Caco-2 (cell line): ENCODE measurements at regions not wholly inside any gene's neighbourhood (a gene's known extent, or its start where the extent isn't known, plus 50 kb on each side); places are given as distances from the start of the nearest gene placed in this dataset.

Experiments
- BruUV-seq: library from RNA; stranded (reverse); fragments of 400-500 nt; replicated peaks from 2 replicates; lab custom pipeline; 2021; lab: Mats Ljungman, UMichigan
- CTCF ChIA-PET: fragments of 300-600 bp; sonication (Branson Sonifier 250); formaldehyde crosslinking; loops from one replicate; lab custom pipeline; 2022; ENCODE audit warnings: antibody characterized with exemption; lab: Charles Lee
- POLR2A ChIA-PET: fragments of 300-600 bp; sonication (Branson Sonifier 250); formaldehyde crosslinking; loops from one replicate; lab custom pipeline; 2022; ENCODE audit warnings: antibody characterized with exemption; lab: Charles Lee
- DNase-seq, 2 experiments: peaks; one replicate each; pipeline versions ENCODE4 v3.0.0 to v3.0.0-alpha.2; 2020 to 2022
- H3K27me3 ChIP-seq: replicated peaks from 2 replicates; pipeline ENCODE4 v1.6.0; 2011; ENCODE audit warnings: low read length; ENCODE audit not compliant: control insufficient read depth, insufficient read depth
- H3K36me3 ChIP-seq: 2 replicates; pipeline ENCODE4 v1.5.1; 2011; ENCODE audit warnings: low read length; ENCODE audit not compliant: control insufficient read depth, insufficient read depth
- H3K4me1 ChIP-seq: fragments of 250-450 bp; sonication (Bioruptor Pico); 2 replicates; pipeline ENCODE4 v1.5.1; 2020; ENCODE audit warnings: mild to moderate bottlenecking
- H3K4me3 ChIP-seq: 2 replicates; pipeline ENCODE4 v1.5.1; 2011; ENCODE audit warnings: low read depth, mild to moderate bottlenecking, control low read depth, low read length
- H3K9me3 ChIP-seq: fragments of 250-450 bp; sonication (Bioruptor Pico); 2 replicates; pipeline ENCODE4 v1.5.1; 2020; ENCODE audit warnings: mild to moderate bottlenecking, moderate library complexity
- H3K27ac Mint-ChIP-seq: one replicate; pipeline ENCODE4 v1.8.0; 2022; ENCODE audit warnings: mixed read lengths; ENCODE audit not compliant: unreplicated experiment
- H3K27me3 Mint-ChIP-seq: one replicate; pipeline ENCODE4 v1.8.0; 2022; ENCODE audit warnings: mixed read lengths; ENCODE audit not compliant: insufficient read depth, unreplicated experiment
- H3K36me3 Mint-ChIP-seq: one replicate; pipeline ENCODE4 v1.8.0; 2022; ENCODE audit warnings: mild to moderate bottlenecking, mixed read lengths; ENCODE audit not compliant: insufficient read depth, unreplicated experiment
- H3K4me1 Mint-ChIP-seq: one replicate; pipeline ENCODE4 v1.8.0; 2022; ENCODE audit warnings: low read depth, mixed read lengths; ENCODE audit not compliant: unreplicated experiment
- H3K4me3 Mint-ChIP-seq: one replicate; pipeline ENCODE4 v1.8.0; 2022; ENCODE audit warnings: mild to moderate bottlenecking, moderate library complexity, mixed read lengths; ENCODE audit not compliant: unreplicated experiment
- H3K9me3 Mint-ChIP-seq: one replicate; pipeline ENCODE4 v1.8.0; 2022; ENCODE audit warnings: mixed read lengths; ENCODE audit not compliant: unreplicated experiment
- intact Hi-C: fragments of 100-400 bp; cut with micrococcal nuclease; formaldehyde crosslinking; loops from one replicate; pipeline ENCODE4 v1.10.0; 2022; ENCODE audit not compliant: unreplicated experiment
- TF ChIP-seq, protein P1 (sequence below), 2 experiments: fragments of 200-600 bp in 1 of 2; IDR thresholded peaks; 1 replicate in 1 of 2; 2 replicates in 1 of 2; pipeline versions ENCODE4 v1.5.1 to v1.8.0; 2011 to 2022; ENCODE audit warnings: antibody characterized with exemption in 1 of 2, control low read depth in 1 of 2, inconsistent platforms in 1 of 2, low read depth in 1 of 2, low read length in 1 of 2, mild to moderate bottlenecking in 1 of 2, moderate library complexity in 1 of 2; ENCODE audit not compliant: insufficient read depth in 1 of 2, severe bottlenecking in 1 of 2, unreplicated experiment in 1 of 2

GRCh38 chr10:20999699-21000098, 102.6 kb upstream of the NEBL start:
- H3K4me3 ChIP-seq = no peak overlapping the region
- H3K36me3 Mint-ChIP-seq = no peaks in the 10 kb centered on the region
- ChIA-PET CTCF (no interaction called here), POLR2A (no interaction called here)
- no peaks in the 10 kb centered on the region for H3K27me3 ChIP-seq
- no peak overlapping the region for H3K4me3 Mint-ChIP-seq
- no peaks in the 10 kb centered on the region for H3K36me3 ChIP-seq
- DNase-seq = no peak
- no peak overlapping the region for H3K27ac Mint-ChIP-seq
- intact Hi-C loops = no loop called here
- BruUV-seq = no TSS peak
- H3K4me1 Mint-ChIP-seq = no peaks in the 10 kb centered on the region
- no peaks in the 10 kb centered on the region for H3K9me3 ChIP-seq
- H3K4me1 ChIP-seq = no peaks in the 10 kb centered on the region
- no peaks in the 10 kb centered on the region for H3K27me3 Mint-ChIP-seq
- TF ChIP-seq, protein P1, sequence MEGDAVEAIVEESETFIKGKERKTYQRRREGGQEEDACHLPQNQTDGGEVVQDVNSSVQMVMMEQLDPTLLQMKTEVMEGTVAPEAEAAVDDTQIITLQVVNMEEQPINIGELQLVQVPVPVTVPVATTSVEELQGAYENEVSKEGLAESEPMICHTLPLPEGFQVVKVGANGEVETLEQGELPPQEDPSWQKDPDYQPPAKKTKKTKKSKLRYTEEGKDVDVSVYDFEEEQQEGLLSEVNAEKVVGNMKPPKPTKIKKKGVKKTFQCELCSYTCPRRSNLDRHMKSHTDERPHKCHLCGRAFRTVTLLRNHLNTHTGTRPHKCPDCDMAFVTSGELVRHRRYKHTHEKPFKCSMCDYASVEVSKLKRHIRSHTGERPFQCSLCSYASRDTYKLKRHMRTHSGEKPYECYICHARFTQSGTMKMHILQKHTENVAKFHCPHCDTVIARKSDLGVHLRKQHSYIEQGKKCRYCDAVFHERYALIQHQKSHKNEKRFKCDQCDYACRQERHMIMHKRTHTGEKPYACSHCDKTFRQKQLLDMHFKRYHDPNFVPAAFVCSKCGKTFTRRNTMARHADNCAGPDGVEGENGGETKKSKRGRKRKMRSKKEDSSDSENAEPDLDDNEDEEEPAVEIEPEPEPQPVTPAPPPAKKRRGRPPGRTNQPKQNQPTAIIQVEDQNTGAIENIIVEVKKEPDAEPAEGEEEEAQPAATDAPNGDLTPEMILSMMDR (IDR thresholded peaks at IDR 0.05; ENCODE audit: insufficient read depth in 1 of 2, low read depth in 1 of 2, low read length in 1 of 2, severe bottlenecking in 1 of 2, unreplicated experiment in 1 of 2) = no peak
- H3K9me3 Mint-ChIP-seq = no peaks in the 10 kb centered on the region

DNA sequence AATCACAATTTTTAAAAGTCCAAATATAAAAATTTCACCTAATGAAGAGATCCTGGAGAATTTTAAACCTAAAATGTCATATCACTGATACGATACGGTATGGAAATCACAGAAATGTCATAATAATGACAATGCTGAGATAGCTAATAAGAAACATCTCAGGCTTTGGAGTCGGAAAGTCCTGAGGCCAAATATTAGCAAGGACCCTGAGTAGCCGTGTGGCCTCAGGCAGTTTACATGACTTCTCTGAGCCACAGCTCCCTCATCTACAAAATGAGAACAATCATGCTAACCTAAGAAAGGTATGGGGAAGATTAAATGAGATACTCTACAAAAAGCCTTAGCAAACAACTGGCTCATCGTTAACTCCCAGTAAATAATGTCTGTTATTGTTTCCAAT, 100.9 kb upstream of the NEBL start:
- Histone ChIP-seq H3K9me3 (no peaks in the 10 kb centered on the region), H3K27me3 (no peaks in the 10 kb centered on the region), H3K36me3 (no peaks in the 10 kb centered on the region), H3K4me1 (no peaks in the 10 kb centered on the region), H3K4me3 (no peak overlapping the region)
- TF ChIP-seq, protein P1 (IDR thresholded peaks at IDR 0.05; ENCODE audit: insufficient read depth in 1 of 2, low read depth in 1 of 2, low read length in 1 of 2, severe bottlenecking in 1 of 2, unreplicated experiment in 1 of 2) = no peak
- intact Hi-C loops = no loop called here
- H3K4me3 Mint-ChIP-seq = no peak overlapping the region
- no peaks in the 10 kb centered on the region for H3K27me3 Mint-ChIP-seq
- BruUV-seq = no TSS peak
- no peak overlapping the region for H3K27ac Mint-ChIP-seq
- ChIA-PET CTCF (no interaction called here), POLR2A (no interaction called here)
- no peak for DNase-seq
- no peaks in the 10 kb centered on the region for H3K9me3 Mint-ChIP-seq
- no peaks in the 10 kb centered on the region for H3K36me3 Mint-ChIP-seq
- H3K4me1 Mint-ChIP-seq = no peaks in the 10 kb centered on the region

DNA sequence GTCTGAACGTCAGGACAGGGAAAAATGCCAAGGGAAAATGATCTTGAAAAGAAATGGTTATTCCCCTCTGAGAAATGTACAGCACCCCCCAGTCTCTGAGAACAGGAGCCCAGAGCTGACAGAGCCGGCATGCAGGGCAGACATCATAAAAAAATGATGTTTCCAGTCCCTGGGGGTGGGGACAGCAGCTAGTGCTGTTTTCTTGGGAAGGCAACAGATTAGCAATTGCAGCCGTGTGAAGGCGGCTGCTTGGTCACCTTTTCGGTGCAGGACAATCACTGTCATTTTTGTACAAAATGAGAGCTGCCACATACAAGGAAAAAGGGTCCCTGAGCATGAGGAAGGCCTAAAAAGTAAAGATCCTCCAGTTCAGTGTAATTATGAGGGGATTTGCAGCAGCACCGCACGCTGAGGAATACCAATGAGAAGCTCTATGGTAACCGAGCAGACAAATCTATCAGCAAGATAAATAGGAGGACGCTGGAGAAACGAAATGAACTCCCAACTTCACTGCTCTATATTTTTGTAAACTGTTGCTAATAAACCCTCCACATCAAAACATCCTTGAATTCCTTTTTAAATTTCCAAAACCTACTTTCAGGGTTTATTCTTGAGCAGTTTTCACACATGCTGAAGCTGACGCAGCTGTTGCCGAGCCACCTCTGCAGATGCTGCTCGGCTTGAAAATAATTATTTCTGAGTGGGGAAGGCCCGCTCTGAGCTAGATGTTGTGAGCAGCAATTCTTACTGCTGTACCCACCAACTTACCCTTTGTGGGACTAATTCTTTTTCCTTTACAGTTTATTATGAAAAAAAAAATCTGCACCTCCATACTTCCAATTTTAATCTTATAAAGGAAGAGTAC, 98.2 kb upstream of the NEBL start:
- TF ChIP-seq, protein P1 (IDR thresholded peaks at IDR 0.05; ENCODE audit: insufficient read depth in 1 of 2, low read depth in 1 of 2, low read length in 1 of 2, severe bottlenecking in 1 of 2, unreplicated experiment in 1 of 2) = no peak
- H3K27me3 Mint-ChIP-seq = no peaks in the 10 kb centered on the region
- Histone ChIP-seq H3K4me3 (no peak overlapping the region), H3K9me3 (no peaks in the 10 kb centered on the region), H3K27me3 (no peaks in the 10 kb centered on the region), H3K4me1 (no peaks in the 10 kb centered on the region; the same call in 1 of the 2 replicates), H3K36me3 (no peaks in the 10 kb centered on the region)
- ChIA-PET POLR2A (interaction anchor here (0.5 kb wide), 1 partner anchor 248 kb away, joined by 5 read pairs; no protein-coding TSS in a partner anchor), CTCF (interaction anchor here (0.7 kb wide), 1 partner anchor 27 kb away, joined by 3 read pairs; no protein-coding TSS in a partner anchor)
- no peaks in the 10 kb centered on the region for H3K9me3 Mint-ChIP-seq
- intact Hi-C loops = no loop called here
- no peak overlapping the region for H3K27ac Mint-ChIP-seq
- no peaks in the 10 kb centered on the region for H3K36me3 Mint-ChIP-seq
- no peak for DNase-seq
- BruUV-seq = no TSS peak
- no peak overlapping the region for H3K4me3 Mint-ChIP-seq
- no peaks in the 10 kb centered on the region for H3K4me1 Mint-ChIP-seq
